Osteoblast (primary cell): ENCODE measurements at regions not wholly inside any gene's neighbourhood (a gene's known extent, or its start where the extent isn't known, plus 50 kb on each side); places are given as distances from the start of the nearest gene placed in this dataset.

Experiments
- DNase-seq: peaks from one replicate; pipeline ENCODE4 v3.0.0; 2011; ENCODE audit warnings: low spot score, mixed read lengths; ENCODE audit not compliant: insufficient read length; ENCODE audit errors: missing footprints
- H2AFZ ChIP-seq: 2 replicates; pipeline ENCODE4 v1.6.0; 2011; ENCODE audit warnings: mild to moderate bottlenecking, low read length
- H3K27ac ChIP-seq: 2 replicates; pipeline ENCODE4 v1.5.1; 2011; ENCODE audit warnings: mild to moderate bottlenecking, low read depth, low read length, moderate library complexity
- H3K27me3 ChIP-seq: 2 replicates; pipeline ENCODE4 v1.6.0; 2012; ENCODE audit warnings: mild to moderate bottlenecking, control low read depth, inconsistent platforms, low read length, moderate library complexity; ENCODE audit not compliant: insufficient read depth
- H3K36me3 ChIP-seq: 2 replicates; pipeline ENCODE4 v1.5.1; 2011; ENCODE audit warnings: mild to moderate bottlenecking, low read length, control low read depth, moderate library complexity; ENCODE audit not compliant: insufficient read depth
- H3K4me1 ChIP-seq: 2 replicates; pipeline ENCODE4 v1.5.1; 2011; ENCODE audit warnings: mild to moderate bottlenecking, low read length, control low read depth, moderate library complexity; ENCODE audit not compliant: insufficient read depth
- H3K4me2 ChIP-seq: 2 replicates; pipeline ENCODE4 v1.6.0; 2011; ENCODE audit warnings: mild to moderate bottlenecking, low read length; ENCODE audit not compliant: insufficient read depth
- H3K4me3 ChIP-seq: fragments of 200-600 bp; sonication (generic); 3 replicates; pipeline ENCODE4 v1.5.1; 2012; ENCODE audit warnings: mild to moderate bottlenecking, low read length, inconsistent platforms; ENCODE audit not compliant: insufficient read depth
- H3K79me2 ChIP-seq: 2 replicates; pipeline ENCODE4 v1.6.0; 2012; ENCODE audit warnings: mild to moderate bottlenecking, low read length, control low read depth, inconsistent platforms; ENCODE audit not compliant: insufficient read depth
- H3K9me3 ChIP-seq: 2 replicates; pipeline ENCODE4 v1.5.1; 2011; ENCODE audit warnings: low read depth, low read length, control low read depth
- H4K20me1 ChIP-seq: 2 replicates; pipeline ENCODE4 v1.6.0; 2012; ENCODE audit warnings: mild to moderate bottlenecking, low read length, control low read depth; ENCODE audit not compliant: insufficient read depth
- TF ChIP-seq, protein P1 (sequence below): IDR thresholded peaks from 2 replicates; pipeline ENCODE4 v1.5.1; 2011; ENCODE audit warnings: mild to moderate bottlenecking, low read depth, low read length, moderate library complexity; ENCODE audit errors: extremely low read depth

DNA sequence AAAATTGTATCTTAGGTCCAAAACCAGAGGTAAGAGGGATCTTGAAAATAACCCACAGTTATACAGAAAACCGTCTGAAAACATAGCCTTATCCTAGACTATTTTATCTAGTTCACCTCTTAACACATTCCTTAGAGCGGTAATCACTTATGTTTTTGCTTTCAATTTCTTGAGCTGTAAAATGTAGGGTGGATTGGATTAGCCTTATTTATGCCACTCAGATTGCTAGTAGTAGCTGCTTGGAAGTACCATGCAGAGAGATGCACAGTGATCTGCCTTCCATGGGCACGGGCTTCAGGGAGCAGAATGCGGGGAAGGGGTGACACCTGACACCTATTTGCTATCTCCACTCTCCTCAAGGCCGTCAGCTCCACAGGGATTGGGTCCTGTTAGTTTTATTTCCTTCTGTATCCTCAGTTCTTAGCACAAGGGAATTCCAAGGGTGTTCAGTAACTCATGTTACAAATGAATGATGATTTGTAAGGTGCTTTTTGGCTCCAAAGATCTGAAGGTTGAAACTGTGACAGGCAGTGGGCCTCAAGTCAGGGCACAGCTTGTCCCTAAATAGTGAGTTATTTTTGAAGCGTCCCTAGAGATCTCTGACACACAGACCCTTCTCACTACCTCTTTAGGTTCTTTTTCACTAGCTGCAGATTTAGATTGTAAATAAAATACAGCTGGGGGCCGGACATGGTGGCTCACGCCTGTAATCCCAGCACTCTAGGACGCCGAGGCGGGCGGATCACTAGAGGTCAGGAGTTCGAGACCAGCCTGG is 64.0 kb upstream of the PMAIP1 start:
- Histone ChIP-seq H3K4me3 (no peak overlapping the region), H4K20me1 (no peaks in the 10 kb centered on the region), H3K4me2 (peak overlapping the region; percentile 3), H3K9me3 (no peaks in the 10 kb centered on the region), H3K27me3 (peaks cover 20% of the 10 kb centered on the region), H3K27ac (no peak overlapping the region), H3K79me2 (no peaks in the 10 kb centered on the region), H3K4me1 (peaks cover 8% of the 10 kb centered on the region), H2AFZ (no peak overlapping the region), H3K36me3 (no peaks in the 10 kb centered on the region)
- DNase-seq = no peak
- TF ChIP-seq, protein P1, sequence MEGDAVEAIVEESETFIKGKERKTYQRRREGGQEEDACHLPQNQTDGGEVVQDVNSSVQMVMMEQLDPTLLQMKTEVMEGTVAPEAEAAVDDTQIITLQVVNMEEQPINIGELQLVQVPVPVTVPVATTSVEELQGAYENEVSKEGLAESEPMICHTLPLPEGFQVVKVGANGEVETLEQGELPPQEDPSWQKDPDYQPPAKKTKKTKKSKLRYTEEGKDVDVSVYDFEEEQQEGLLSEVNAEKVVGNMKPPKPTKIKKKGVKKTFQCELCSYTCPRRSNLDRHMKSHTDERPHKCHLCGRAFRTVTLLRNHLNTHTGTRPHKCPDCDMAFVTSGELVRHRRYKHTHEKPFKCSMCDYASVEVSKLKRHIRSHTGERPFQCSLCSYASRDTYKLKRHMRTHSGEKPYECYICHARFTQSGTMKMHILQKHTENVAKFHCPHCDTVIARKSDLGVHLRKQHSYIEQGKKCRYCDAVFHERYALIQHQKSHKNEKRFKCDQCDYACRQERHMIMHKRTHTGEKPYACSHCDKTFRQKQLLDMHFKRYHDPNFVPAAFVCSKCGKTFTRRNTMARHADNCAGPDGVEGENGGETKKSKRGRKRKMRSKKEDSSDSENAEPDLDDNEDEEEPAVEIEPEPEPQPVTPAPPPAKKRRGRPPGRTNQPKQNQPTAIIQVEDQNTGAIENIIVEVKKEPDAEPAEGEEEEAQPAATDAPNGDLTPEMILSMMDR = no peak

DNA sequence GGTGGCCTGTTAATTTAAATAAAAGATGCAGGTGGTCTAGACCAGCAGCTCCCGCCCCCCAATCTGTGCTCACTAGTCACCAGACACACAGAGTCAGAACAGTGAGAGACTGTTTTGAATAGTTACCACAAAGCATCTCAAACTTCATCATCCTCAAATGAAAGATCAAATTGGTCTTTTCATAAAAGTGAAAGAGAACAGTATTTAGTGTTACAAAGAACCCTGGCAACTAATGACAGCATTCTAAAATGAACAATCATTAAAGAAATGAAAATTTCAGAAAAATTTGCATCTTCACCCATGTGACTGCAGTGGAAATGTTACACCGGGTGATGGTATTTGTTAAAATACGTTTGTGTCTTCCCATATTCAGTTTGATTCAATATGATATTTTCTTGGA is 65.5 kb upstream of the PMAIP1 start:
- Histone ChIP-seq H3K4me1 (peaks cover 8% of the 10 kb centered on the region), H3K27ac (no peak overlapping the region), H3K4me2 (no peak overlapping the region), H3K79me2 (no peaks in the 10 kb centered on the region), H2AFZ (no peak overlapping the region), H3K4me3 (no peak overlapping the region), H4K20me1 (no peaks in the 10 kb centered on the region), H3K9me3 (no peaks in the 10 kb centered on the region), H3K36me3 (no peaks in the 10 kb centered on the region), H3K27me3 (peaks cover 20% of the 10 kb centered on the region)
- TF ChIP-seq, protein P1 = no peak
- DNase-seq = no peak

DNA sequence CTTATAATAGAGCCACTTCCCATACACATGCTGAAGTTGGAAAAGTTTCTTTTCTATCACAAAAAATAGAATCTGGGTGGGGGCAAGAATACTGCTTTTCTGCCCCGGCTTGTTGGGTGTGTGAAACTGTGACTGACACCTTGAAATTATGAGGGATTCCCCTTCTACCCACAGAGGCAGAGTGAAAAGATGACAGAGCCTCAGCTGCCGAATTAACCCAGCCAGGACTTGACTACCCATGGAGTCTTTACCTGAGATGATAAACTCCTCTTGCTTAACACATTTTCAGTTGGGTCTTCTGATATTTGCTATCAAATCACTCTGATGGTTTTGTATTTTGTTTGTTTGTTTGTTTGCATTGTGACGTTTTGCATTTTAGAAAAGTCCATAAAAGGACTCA is 66.0 kb upstream of the PMAIP1 start:
- TF ChIP-seq, protein P1 = no peak
- Histone ChIP-seq H3K27me3 (peaks cover 20% of the 10 kb centered on the region), H3K36me3 (no peaks in the 10 kb centered on the region), H2AFZ (no peak overlapping the region), H3K4me2 (no peak overlapping the region), H3K9me3 (no peaks in the 10 kb centered on the region), H3K4me3 (no peak overlapping the region), H3K27ac (no peak overlapping the region), H4K20me1 (no peaks in the 10 kb centered on the region), H3K79me2 (no peaks in the 10 kb centered on the region), H3K4me1 (peaks cover 8% of the 10 kb centered on the region)
- no peak for DNase-seq

DNA sequence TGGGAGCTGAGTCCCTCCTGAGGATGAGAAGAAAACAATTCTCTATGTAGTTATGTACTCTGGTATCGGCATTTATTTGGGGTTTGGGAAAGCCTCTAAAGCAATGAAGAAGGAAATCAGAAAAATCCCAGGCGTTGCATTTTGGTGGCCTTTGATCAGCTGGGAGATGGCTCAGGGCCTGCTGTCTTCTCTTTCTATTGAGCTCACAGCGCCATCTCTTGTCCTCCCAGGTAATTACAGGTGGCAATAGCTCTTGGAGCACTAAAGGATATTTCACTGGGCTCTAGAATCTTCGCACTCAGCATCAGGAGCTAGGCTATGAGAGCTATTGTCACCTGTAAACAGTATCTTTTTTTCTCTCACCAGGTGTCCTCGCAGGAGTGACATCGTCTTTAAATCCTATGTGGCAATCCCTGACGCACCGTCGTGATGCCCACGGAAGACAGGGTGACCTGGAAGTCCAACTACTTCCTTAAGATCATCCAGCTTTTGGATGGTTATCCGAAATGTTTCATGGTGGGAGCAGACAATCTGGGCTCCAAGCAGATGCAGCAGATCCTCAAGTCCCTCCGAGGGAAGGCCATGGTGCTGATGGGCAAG is 76.1 kb upstream of the PMAIP1 start:
- no peaks in the 10 kb centered on the region for H4K20me1 ChIP-seq
- H3K79me2 ChIP-seq = no peaks in the 10 kb centered on the region
- H3K9me3 ChIP-seq = no peaks in the 10 kb centered on the region
- H3K4me3 ChIP-seq = no peak overlapping the region
- peak; percentile 14 for DNase-seq
- H3K27me3 ChIP-seq = no peaks in the 10 kb centered on the region
- peak overlapping the region; percentile 20 for H3K4me2 ChIP-seq
- peak overlapping the region; percentile 20 for H3K27ac ChIP-seq
- TF ChIP-seq, protein P1 = peak; percentile 97
- peak overlapping the region; percentile 39 for H2AFZ ChIP-seq
- H3K4me1 ChIP-seq = peaks cover 21% of the 10 kb centered on the region
- H3K36me3 ChIP-seq = no peaks in the 10 kb centered on the region
